GM18907 (cell line): ENCODE measurements at regions not wholly inside any gene's neighbourhood (a gene's known extent, or its start where the extent isn't known, plus 50 kb on each side); places are given as distances from the start of the nearest gene placed in this dataset.
A peak's percentile ranks its signal among the peaks of the same experiment; 100 is the strongest.
"Not testable (repeated sequence)": the region's sequence is repeated elsewhere in the genome, so short reads cannot be mapped to it uniquely, and the experiment has no call there.

Experiments
- ATAC-seq: cut with Tn5 transposase; IDR thresholded peaks from one replicate; pipeline ENCODE4 v1.9.1; 2021; ENCODE audit warnings: mild to moderate bottlenecking, moderate library complexity; ENCODE audit not compliant: unreplicated experiment

DNA sequence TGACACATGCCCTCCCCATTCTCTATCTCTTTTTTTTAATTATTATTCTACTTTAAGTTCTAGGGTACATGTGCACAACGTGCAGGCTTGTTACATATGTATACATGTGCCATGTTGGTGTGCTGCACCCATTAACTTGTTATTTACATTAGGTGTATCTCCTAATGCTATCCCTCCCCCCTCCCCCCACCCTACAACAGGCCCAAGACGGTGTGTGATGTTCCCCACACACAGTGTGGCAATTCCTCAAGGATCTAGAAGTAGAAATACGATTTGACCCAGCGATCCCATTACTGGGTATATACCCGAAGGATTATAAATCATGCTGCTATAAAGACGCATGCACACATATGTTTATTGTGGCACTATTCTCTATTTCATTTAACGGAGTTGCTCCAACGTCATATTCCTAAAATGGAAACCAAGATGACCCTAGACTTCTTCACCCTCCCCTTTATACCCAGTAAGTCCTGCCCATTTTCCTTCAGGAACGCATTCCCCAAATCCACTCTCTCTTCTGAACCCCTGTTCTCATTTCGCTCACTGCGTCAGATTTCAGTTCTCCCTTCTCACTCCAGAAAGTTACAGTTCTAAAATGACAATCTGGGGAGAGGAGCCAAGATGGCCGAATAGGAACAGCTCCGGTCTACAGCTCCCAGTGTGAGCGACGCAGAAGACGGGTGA lies 175.6 kb downstream of the MEX3B start:
- not testable (repeated sequence) for ATAC-seq

DNA sequence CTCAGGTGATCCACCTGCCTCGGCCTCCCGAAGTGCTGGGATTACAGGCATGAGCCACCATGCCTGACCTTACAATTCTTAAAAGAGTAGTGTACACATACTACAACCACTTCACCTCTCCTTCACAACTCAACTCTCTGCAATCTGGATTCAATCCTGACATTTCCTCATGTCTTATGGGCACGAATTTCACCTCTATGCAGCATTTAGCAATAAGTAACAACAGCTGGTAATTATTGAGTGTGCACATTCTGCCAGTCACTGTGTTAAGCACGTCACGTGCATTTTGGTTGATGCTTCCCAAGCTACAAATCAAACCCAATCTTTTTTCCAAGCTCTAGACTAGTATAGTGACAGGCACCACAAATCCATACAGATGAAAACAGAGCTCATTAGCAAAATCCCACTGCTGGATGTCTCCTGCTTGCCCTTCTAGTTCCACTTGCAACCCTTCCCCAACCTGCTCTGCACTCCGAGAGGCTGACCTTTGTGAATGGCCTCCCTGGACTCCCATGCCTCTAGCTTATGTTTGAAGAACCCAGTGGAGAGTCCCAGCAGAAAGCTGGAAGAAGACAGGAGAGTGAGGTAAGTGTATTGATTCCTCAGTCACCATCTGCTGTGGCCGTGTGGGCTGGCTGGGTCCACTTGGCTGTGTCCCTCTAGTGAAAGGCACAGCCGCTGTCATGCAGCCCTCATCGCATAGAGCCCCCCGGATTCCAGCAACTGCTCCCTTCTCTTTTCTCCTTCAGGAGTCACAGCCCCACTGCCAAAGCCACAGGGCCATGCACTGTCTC lies 176.5 kb downstream of the MEX3B start:
- no peak for ATAC-seq

DNA sequence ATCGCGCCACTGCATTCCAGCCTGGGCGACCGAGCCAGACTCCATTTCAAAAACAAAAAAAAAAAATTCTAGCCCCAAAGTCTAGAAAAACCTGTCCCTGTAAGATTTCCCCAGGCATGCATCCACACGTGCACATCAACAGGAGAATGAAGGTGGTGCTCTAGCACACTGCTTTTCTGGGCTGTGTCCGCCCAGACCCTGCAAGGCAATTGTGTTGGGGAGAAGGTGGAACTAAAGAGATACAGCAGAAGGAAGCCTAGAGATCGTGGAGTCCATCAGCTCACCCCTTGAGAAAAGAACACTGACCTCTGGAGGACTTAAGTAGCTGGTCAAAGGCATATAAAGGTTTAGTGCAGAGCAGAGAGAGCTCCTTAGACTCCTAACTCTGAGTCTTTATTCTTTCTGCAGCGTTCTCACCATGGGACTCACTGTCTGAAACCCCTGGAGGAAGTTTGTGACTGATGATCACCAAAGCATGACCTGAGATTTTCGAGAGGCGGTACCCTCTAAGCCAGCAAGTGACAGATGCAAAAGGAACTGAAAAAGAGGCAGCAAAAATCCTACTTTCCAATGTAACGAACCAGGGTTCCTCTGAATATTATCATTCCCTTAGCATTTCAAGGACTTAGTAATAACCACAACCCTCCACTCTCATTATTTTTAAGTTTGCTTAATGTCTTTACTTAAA lies 179.8 kb downstream of the MEX3B start:
- peak; percentile 97 for ATAC-seq

DNA sequence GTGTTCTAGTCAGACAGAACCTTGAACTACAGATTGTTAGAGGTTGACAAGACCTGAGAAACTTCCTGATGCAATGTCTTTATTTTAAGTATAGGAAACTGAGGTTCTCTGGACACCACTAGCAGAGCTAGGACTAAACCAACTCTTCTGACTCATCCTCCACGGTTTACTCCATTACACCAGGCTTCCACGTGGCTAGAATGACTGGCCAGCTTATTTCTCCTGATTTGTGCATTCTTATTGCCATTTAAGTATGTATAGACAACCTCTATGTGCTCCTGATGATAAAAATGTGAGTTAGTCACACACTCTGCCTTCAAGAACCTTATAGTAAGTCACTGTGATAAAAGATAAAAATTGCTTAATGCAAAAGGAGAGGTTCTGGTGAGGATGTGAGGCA lies 182.7 kb downstream of the MEX3B start:
- ATAC-seq, result no peak

DNA sequence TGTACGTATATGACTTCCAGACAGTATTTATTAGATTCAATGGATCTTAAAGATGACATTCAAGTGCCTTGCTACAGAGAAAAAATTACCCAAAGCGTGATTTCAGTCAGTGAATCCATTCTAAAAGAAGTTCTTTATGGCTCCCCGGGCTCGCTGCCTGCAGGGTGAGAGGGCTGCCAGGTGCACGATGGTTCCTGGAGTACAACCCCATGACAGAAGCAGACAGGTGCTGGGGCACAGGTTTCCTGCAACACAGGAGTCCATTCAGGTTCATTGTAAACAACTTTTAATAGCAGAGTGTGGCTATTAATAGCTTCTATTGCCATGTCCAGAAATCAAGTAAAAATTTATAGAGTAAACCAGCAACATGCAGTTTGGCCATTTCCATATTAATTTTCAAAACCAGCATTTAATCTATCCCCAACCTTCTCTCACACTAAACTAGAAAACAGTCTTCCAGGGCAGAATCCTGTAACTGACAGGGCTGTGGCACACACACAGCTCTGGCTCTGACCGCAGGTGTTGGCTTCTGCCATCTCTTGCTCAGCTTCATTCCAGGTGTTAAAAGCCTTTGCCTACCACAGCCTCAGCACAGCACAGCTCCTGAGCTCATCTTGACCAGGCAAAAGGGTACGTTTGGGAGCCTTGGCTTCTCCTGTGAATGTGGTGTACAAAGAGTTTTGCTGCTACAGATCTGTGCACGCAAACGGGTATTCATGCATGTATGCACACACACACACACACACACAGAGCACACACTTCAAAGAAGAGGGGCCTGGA lies 185.9 kb downstream of the MEX3B start:
- ATAC-seq, result no peak

DNA sequence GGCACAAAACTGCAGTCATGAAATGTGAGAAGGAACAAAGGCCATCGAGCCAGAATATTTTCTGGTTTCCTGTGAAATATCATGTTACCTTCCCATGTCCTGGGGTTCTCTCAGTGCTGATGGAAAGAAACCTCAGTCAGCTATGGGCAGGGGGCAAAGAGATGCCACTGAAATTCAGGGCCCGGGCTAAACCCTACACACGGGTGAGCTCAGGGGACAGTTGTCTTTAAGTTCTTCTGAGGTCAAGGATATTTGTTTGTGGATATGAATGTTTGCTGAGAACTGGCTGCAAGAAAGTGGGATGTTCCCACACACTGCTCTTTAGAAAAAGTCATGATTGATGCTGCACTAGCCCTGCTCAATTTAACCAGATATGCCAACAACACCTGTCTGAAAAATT lies 187.2 kb downstream of the MEX3B start:
- ATAC-seq, result no peak

DNA sequence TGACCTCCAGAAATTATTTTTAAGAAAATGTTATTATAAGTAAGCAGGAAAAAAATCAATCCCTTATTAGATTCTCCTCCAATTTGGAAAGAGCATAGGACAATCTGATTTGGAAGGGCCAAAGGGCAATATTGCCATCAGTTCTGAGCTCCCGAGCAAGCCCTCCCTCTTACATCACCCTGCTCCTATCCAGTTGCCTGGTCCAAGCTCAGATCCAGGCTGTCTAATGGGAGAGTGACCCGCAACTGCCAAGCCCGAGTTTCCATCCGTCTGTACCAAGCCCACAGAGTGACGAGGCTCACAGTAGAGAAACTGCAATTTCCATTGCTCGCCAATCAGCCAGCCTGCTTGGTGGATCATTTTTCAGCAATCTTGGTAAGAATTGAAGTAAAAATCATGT lies 187.7 kb downstream of the MEX3B start:
- no peak for ATAC-seq

DNA sequence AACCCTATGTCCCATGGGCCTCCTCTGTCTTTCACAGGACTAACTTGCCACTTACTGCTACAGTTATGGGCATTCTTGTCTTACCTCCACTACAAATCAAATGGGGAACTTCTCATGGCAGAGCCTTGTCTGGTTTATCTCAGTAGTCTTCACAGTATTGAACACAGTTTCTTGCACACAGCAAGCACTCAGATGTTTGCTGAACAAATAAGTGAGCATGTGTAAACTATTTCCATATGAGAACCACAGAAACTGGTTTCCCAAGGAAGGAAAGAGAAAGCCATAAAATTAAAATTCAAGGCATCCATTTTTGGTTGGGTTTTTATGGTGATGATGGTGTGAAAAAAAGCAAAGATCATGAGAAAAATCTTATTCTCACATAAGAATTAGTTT lies 189.2 kb downstream of the MEX3B start:
- ATAC-seq, result no peak

DNA sequence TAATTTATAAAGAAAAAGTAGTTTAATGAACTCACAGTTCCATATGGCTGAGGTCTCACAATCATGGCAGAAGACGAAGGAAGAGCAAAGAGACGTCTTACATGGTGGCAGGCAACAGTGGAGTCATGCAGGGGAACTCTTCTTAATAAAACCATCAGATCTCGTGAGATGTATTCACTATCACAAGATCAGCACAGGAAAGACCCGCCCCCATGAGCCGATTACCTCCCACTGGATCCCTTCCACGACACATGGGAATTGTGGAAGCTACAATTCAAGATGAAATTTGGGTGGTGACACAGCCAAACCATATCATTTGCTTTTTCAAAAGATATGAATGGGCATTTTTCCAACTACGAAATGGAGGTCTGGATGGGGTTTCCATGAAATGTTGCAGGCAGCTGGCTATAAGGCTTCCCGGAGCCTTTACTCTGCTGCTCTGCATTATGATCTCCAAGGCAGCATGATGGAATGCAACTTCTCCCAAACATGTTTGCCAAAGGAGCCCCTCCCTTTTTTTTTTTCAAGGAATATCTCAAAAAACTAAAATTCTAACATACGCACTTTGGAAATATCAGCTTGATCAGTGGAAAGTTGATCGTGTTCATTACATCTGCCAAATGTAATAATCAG lies 189.7 kb downstream of the MEX3B start:
- ATAC-seq, result no peak

DNA sequence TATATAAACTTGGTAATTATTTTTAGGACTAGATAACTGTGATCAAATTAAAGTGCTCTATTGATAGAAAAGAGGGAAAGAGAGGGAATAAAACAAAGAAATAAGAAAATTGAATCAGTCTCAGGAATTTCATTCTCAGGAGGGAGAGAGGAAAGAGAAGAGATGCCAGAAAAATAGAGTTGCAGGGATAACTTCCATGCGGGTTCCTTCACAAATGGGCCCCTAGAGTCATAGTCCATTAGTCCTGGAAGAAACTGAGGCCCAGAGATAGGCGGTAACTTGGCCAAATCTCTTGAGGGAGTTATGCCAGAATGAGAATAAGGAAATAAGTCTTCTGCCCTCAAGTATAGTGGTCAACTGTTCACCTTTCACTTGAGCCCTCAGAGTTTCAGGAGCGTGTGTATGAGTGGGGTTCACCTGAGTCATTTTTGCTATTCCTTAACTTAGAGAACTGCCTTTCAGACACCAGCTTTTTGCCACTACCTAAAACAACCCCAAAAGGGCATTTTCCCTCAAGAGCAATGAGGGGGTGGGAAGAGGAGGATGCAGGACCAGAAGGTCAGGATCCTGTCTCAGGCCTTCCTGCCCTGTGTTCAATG lies 192.6 kb downstream of the MEX3B start:
- ATAC-seq, result no peak

DNA sequence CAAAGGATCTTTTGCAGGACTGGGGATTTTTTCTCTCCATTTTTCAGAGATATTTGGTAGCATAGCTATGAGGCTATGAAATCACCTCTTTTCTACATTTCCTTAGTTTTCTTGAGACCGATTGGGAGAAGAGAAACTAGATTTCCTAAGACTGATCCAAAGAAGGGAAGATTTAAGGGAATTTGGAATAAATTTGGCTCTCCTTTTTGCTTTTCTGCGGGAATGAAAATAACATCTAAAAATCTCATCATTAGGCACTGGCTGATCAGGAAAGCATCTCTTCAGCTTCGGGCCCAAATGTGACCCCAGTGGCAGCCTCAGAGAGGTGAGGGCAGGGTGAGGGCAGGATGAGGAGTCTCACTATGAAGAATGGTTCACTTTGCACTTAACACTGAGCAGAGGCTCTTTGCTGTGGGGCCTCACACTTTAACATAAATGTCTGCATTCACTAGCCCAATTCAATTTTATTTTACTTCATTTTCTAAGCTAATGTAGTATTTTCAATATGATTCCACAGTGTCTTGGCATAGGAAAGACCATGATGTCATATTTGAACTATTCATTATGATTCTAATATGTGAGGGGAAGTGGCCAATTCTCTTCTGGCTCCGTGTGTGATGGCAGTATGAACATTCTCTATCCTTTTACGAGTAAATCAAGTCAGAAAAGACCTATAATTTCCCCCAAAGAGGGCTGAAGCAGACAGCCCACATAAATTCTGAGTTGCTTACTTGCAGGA lies 193.2 kb downstream of the MEX3B start:
- no peak for ATAC-seq

DNA sequence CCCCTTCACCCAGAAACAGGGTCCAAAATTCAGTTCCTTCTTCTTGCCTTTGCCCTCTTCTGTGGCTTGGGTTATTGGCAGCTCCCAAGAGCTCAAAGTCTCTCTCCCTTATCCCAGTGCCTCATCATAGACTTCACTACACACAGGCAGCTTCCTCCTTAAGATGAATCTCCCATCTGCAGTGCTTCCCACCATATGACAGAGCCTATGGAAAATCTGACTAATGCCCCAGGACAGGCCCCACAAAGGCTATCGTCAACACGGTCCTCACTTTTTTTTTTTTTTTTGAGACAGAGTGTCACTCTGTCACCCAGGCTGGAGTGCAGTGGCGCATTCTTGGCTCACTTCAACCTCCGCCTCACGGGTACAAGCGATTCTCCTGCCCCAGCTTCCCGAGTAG lies 194.1 kb downstream of the MEX3B start:
- no peak for ATAC-seq

DNA sequence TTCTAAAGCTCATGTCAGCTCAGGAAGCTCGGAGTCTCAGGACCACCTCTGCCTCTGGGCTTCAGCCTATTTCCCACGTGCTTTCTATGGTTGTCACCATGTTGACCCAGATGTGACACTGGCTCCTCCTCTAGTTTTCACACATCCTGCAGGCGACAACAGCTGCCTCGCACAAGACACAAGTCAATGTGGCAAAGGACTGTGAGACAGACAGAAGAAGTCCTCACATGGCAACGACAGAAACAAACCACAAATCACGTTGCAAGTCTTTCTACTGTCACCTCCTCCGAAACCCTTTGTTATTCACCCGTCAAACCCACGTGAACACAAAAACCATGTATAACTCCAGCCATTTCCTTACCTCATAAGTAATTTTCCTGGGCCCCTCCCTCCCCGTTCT lies 194.5 kb downstream of the MEX3B start:
- no peak for ATAC-seq

DNA sequence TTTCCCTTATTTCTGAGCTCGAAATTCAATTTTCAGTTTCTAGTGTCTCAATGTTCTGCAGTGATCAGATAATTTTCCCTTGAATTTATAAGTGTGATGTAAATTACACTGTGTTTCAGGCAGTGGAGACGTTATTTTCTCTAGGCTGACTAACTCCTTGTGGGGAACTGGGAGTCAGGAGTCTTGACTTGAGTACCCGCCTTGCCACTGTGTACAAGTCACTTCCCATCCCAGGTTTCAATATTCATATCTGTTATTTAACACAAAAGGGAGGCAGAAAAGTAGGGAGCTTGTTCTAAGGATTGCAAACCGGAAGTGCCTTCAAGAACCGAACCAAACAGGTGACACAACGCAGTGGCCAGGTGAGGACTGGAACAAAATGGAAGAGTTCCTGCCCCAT lies 196.5 kb downstream of the MEX3B start:
- ATAC-seq, result no peak

DNA sequence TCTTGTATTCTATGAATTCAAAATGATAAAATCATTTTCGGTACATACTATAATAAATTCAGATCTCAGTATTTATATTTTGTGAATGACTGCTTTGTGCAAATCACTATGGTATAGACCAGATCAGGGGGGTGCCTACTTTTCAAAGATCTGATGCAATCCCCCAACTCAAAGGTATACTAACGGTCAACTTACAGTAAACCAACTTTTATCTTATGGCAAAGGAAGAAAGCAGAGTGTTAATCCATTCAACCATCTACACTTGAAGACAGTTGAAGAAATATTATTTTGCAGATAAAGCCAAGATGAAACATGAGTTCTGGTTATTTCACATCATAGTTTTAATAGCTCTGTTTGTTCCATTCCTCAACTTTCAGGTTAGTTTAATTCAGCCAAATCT lies 197.1 kb downstream of the MEX3B start:
- ATAC-seq, result no peak

DNA sequence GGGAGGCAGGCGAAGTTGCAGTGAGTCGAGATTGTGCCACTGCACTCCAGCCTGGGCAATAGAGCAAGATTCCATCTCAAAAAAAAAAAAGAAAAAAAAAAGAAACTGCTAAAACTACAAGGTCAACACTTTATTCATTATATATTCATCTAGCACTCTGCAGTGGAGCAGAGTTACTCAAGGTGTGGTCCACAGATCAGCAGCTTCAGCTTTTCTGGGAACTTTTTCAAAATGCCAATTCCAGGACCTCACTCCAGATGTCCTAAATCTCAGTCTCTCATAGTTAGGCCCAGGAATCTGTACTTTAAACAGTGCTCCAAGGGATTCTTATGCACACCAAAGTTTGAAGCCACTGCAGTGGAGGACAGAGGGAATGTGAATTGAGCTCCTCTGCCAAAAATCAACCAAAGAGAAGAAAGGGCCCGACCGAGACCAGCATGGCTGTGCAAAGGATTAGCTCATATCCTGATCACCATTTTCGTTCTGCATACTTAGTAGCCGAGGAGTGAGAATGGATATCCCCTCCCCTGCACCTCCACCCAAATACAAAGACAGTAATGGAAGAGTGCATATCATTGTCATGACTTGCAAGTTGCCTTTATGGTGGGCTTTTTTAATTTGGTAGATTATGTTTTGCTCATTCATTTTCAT lies 201.9 kb downstream of the MEX3B start:
- ATAC-seq, result no peak

DNA sequence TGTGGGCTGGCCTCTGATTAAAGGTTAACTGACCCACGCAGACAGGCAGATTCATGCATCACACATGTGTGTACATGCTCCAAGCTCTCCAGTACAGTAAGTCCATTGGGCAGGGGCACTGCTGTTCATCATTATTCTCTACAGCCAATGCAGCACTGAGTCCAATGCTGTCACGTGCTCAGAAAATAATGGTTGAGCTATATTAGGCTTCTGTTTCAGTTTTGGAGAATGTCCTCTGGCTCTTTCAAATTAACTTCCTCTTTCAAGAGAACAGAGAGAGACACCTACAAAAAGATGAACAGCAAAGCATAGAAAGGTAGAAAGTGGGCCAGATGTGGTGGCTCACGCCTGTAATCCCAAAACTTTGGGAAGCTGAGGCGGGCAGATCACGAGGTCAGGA lies 202.6 kb downstream of the MEX3B start:
- peak; percentile 60 for ATAC-seq

DNA sequence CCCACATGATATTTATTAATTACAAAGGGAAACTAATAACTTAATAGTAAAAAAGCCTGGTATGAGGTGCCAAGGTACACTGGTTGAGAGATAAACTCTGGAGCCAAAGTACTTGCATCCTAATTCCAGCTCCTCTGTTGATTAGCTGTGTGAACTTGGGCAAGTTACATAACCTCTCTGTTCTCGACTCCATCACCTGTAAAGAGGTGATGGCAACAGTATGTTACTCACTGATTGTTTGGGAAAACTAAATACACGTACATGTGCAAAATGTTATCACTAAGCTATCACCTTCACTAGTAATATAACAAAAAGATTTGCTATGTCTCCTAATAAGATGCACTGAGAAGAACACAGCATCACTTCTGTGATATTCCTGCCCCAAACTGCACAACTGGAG lies 206.4 kb downstream of the MEX3B start:
- ATAC-seq, result no peak

DNA sequence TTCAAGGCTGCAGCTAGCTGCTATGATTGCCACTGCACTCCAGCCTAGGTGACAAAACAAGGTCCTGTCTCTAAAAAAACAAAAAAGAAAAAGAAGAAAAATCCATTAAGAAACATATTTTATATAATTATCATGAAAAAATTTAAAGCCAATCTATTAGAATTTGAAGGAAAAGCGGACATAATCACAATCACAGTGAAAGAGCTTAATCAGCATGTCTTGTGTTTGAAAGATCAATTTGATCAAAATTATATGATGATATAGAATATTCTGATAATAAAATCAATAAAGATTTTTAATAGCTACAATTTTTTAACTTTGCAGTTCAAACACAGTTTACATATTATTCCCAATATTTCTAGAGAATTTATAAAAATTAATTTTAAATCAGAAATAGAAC lies 210.1 kb downstream of the MEX3B start:
- ATAC-seq, result no peak
